Astrocyte (in vitro differentiated cells and primary cell): ENCODE measurements at regions not wholly inside any gene's neighbourhood (a gene's known extent, or its start where the extent isn't known, plus 50 kb on each side); places are given as distances from the start of the nearest gene placed in this dataset.

Source experiments
- EZH2 ChIP-seq: IDR thresholded peaks from 2 replicates; pipeline ENCODE4 v1.6.1; 2012; ENCODE audit warnings: mild to moderate bottlenecking, low read length, inconsistent platforms; ENCODE audit not compliant: insufficient read depth
- TF ChIP-seq, protein P1 (sequence below): IDR thresholded peaks from 2 replicates; pipeline ENCODE4 v1.5.1; 2011; ENCODE audit warnings: low read depth, mild to moderate bottlenecking, inconsistent platforms, low read length, moderate library complexity; ENCODE audit not compliant: insufficient read depth

DNA sequence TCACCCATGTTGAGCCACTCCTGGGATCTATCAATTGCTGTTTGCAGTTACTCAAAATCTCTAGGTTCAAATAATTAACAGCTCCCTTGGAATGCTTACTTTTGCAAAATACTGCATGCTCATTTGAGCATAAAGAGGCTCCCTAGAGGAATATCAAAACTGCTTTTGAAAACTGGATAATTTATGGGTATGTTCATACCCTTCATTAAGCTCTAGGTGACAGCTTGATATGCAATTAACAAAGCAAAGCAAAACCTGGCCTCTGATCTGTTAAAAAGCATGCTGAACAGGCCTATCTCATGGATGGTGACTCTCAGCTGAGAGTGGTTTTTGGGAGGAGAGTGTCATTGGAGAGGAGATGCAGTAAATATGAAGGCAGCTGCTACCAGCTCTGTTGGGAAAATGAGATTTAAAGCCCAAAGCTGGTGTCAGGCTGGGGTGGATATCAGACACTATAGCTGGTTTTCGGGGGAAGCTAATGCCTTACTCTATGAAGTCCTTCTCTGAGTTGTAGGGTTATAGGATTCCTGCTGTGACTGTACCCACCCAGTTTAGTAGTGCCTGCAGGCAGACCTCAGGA, 110.9 kb downstream of the RASSF10 start:
- TF ChIP-seq, protein P1, sequence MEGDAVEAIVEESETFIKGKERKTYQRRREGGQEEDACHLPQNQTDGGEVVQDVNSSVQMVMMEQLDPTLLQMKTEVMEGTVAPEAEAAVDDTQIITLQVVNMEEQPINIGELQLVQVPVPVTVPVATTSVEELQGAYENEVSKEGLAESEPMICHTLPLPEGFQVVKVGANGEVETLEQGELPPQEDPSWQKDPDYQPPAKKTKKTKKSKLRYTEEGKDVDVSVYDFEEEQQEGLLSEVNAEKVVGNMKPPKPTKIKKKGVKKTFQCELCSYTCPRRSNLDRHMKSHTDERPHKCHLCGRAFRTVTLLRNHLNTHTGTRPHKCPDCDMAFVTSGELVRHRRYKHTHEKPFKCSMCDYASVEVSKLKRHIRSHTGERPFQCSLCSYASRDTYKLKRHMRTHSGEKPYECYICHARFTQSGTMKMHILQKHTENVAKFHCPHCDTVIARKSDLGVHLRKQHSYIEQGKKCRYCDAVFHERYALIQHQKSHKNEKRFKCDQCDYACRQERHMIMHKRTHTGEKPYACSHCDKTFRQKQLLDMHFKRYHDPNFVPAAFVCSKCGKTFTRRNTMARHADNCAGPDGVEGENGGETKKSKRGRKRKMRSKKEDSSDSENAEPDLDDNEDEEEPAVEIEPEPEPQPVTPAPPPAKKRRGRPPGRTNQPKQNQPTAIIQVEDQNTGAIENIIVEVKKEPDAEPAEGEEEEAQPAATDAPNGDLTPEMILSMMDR: no peak
- TF ChIP-seq EZH2: no peak
